IMR-90 (cell line): ENCODE measurements at regions not wholly inside any gene's neighbourhood (a gene's known extent, or its start where the extent isn't known, plus 50 kb on each side); places are given as distances from the start of the nearest gene placed in this dataset.

Experiments used
- ATAC-seq: fragments of 200-7000 bp; cut with Tn5 transposase; 2 replicates; pipeline ENCODE4 v1.9.1; 2020; ENCODE audit warnings: low read depth, mild to moderate bottlenecking, moderate library complexity
- BruUV-seq: library from RNA; stranded (reverse); fragments of 400-500 nt; replicated peaks from 2 replicates; lab custom pipeline; 2021; lab: Mats Ljungman, UMichigan
- CTCF ChIA-PET: fragments of 300-600 bp; formaldehyde crosslinking; extraction: SDS; loops from one replicate; lab custom pipeline; 2021; ENCODE audit warnings: antibody characterized with exemption; lab: Yijun Ruan, JAX
- POLR2A ChIA-PET: fragments of 300-600 bp; sonication (Branson Sonifier 250); formaldehyde crosslinking; loops from one replicate; lab custom pipeline; 2022; ENCODE audit warnings: antibody characterized with exemption; ENCODE audit not compliant: unreplicated experiment; lab: Charles Lee
- DNase-seq: peaks from one replicate; pipeline ENCODE4 v3.0.0; 2013
- H2AFZ ChIP-seq: replicated peaks from 2 replicates; pipeline ENCODE3; 2013; ENCODE audit warnings: low read length, mild to moderate bottlenecking; ENCODE audit not compliant: poor library complexity
- H2AK5ac ChIP-seq: 2 replicates; pipeline ENCODE4 v1.6.1; 2013; ENCODE audit warnings: low read depth, low read length, inconsistent platforms
- H2AK9ac ChIP-seq: replicated peaks from 2 replicates; pipeline ENCODE3; 2013; ENCODE audit warnings: mild to moderate bottlenecking, low read depth, low read length, moderate library complexity; ENCODE audit not compliant: poor library complexity
- H2BK120ac ChIP-seq: 2 replicates; pipeline ENCODE4 v1.6.1; 2013; ENCODE audit warnings: low read depth, low read length, inconsistent platforms
- H2BK15ac ChIP-seq: 3 replicates; pipeline ENCODE4 v1.6.1; 2013; ENCODE audit warnings: low read depth, low read length, inconsistent platforms
- H2BK20ac ChIP-seq: 2 replicates; pipeline ENCODE4 v1.6.1; 2013; ENCODE audit warnings: low read depth, mild to moderate bottlenecking, inconsistent platforms, low read length, moderate library complexity
- H2BK5ac ChIP-seq: 2 replicates; pipeline ENCODE4 v1.6.1; 2013; ENCODE audit warnings: mild to moderate bottlenecking, low read depth, low read length, inconsistent platforms; ENCODE audit not compliant: poor library complexity, severe bottlenecking
- H3K14ac ChIP-seq: replicated peaks from 2 replicates; pipeline ENCODE4 v1.6.1; 2013; ENCODE audit warnings: low read depth, low read length, inconsistent platforms
- H3K18ac ChIP-seq: 2 replicates; pipeline ENCODE4 v1.6.1; 2013; ENCODE audit warnings: low read depth, low read length, control low read depth
- H3K23ac ChIP-seq: 2 replicates; pipeline ENCODE4 v1.6.1; 2013; ENCODE audit warnings: low read depth, low read length, inconsistent platforms
- H3K27ac ChIP-seq: 2 replicates; pipeline ENCODE4 v1.5.1; 2013; ENCODE audit warnings: mild to moderate bottlenecking, control low read depth, low read length; ENCODE audit not compliant: insufficient read depth
- H3K27me3 ChIP-seq: 2 replicates; pipeline ENCODE4 v1.6.1; 2013; ENCODE audit warnings: low read length; ENCODE audit not compliant: control insufficient read depth, insufficient read depth
- H3K36me3 ChIP-seq: 2 replicates; pipeline ENCODE4 v1.6.1; 2013; ENCODE audit warnings: low read length, mixed read lengths; ENCODE audit not compliant: control insufficient read depth, insufficient read depth
- H3K4ac ChIP-seq: 2 replicates; pipeline ENCODE4 v1.6.1; 2013; ENCODE audit warnings: low read depth, low read length, inconsistent platforms
- H3K4me1 ChIP-seq: 2 replicates; pipeline ENCODE4 v1.6.1; 2013; ENCODE audit warnings: low read length, mixed read lengths; ENCODE audit not compliant: control insufficient read depth, insufficient read depth
- H3K4me2 ChIP-seq: 2 replicates; pipeline ENCODE4 v1.6.1; 2013; ENCODE audit warnings: low read depth, mild to moderate bottlenecking, control low read depth, low read length, moderate library complexity
- H3K4me3 ChIP-seq: 2 replicates; pipeline ENCODE4 v1.5.1; 2013; ENCODE audit warnings: low read depth, mild to moderate bottlenecking, control low read depth, low read length, moderate library complexity; ENCODE audit not compliant: insufficient read depth
- H3K56ac ChIP-seq: 2 replicates; pipeline ENCODE4 v1.6.1; 2013; ENCODE audit warnings: low read length, inconsistent platforms; ENCODE audit not compliant: insufficient read depth; ENCODE audit errors: extremely low read depth
- H3K79me1 ChIP-seq, 2 experiments: 2 replicates each; pipeline ENCODE4 v1.6.1; 2013; ENCODE audit warnings: low read length in 2 of 2, inconsistent platforms in 1 of 2, low read depth in 1 of 2
- H3K9ac ChIP-seq: 2 replicates; pipeline ENCODE4 v1.6.1; 2013; ENCODE audit warnings: low read depth, low read length, control low read depth
- H3K9me1 ChIP-seq: 2 replicates; pipeline ENCODE4 v1.6.1; 2013; ENCODE audit warnings: low read length, inconsistent platforms; ENCODE audit not compliant: insufficient read depth
- H3K9me3 ChIP-seq: 2 replicates; pipeline ENCODE4 v1.6.1; 2013; ENCODE audit warnings: low read length; ENCODE audit not compliant: control insufficient read depth, insufficient read depth
- H4K20me1 ChIP-seq: 2 replicates; pipeline ENCODE4 v1.6.1; 2013; ENCODE audit warnings: low read length, inconsistent platforms; ENCODE audit not compliant: insufficient read depth
- H4K5ac ChIP-seq: 2 replicates; pipeline ENCODE4 v1.6.1; 2013; ENCODE audit warnings: mild to moderate bottlenecking, low read depth, low read length, control low read depth
- H4K8ac ChIP-seq, 2 experiments: 2 replicates each; pipeline ENCODE4 v1.6.1; 2013; ENCODE audit warnings: low read depth in 2 of 2, low read length in 2 of 2, control low read depth in 1 of 2, inconsistent platforms in 1 of 2
- H4K91ac ChIP-seq: 2 replicates; pipeline ENCODE4 v1.6.1; 2013; ENCODE audit warnings: low read depth, low read length, inconsistent platforms; ENCODE audit not compliant: insufficient read depth
- CEBPB ChIP-seq: IDR thresholded peaks from 2 replicates; pipeline ENCODE4 v1.6.1; 2012; ENCODE audit warnings: low read depth, low read length, improper control_type of control experiment
- CHD1 ChIP-seq: IDR thresholded peaks from 2 replicates; pipeline ENCODE4 v1.6.1; 2012; ENCODE audit warnings: low read depth, low read length, improper control_type of control experiment
- CTCF ChIP-seq: conservative IDR thresholded peaks from 2 replicates; pipeline ENCODE4 v1.5.1; 2012; ENCODE audit warnings: mild to moderate bottlenecking, low read depth, low read length, improper control_type of control experiment
- ELK1 ChIP-seq: fragments of 150-350 bp; IDR thresholded peaks from 2 replicates; pipeline ENCODE4 v1.6.1; 2016; ENCODE audit warnings: low read depth, mild to moderate bottlenecking, low read length, moderate library complexity, borderline replicate concordance
- MAFK ChIP-seq: IDR thresholded peaks from 2 replicates; pipeline ENCODE4 v1.6.1; 2012; ENCODE audit warnings: low read depth, low read length, improper control_type of control experiment
- MAZ ChIP-seq: IDR thresholded peaks from 2 replicates; pipeline ENCODE4 v1.6.1; 2012; ENCODE audit warnings: low read depth, mild to moderate bottlenecking, low read length, improper control_type of control experiment, moderate library complexity, borderline replicate concordance
- MXI1 ChIP-seq: IDR thresholded peaks from 2 replicates; pipeline ENCODE4 v1.6.1; 2012; ENCODE audit warnings: low read depth, mild to moderate bottlenecking, low read length, moderate library complexity, borderline replicate concordance
- NFE2L2 ChIP-seq: fragments of 150-350 bp; IDR thresholded peaks from 2 replicates; pipeline ENCODE4 v1.6.1; 2016; ENCODE audit warnings: low read depth, mild to moderate bottlenecking, low read length
- POLR2A ChIP-seq: IDR thresholded peaks from 2 replicates; pipeline ENCODE4 v1.6.1; 2012; ENCODE audit warnings: mild to moderate bottlenecking, low read depth, low read length
- RAD21 ChIP-seq: IDR thresholded peaks from 2 replicates; pipeline ENCODE4 v1.6.1; 2012; ENCODE audit warnings: low read length, improper control_type of control experiment
- RCOR1 ChIP-seq: IDR thresholded peaks from 2 replicates; pipeline ENCODE4 v1.6.1; 2012; ENCODE audit warnings: mild to moderate bottlenecking, low read length, improper control_type of control experiment; ENCODE audit not compliant: insufficient replicate concordance
- RFX5 ChIP-seq: IDR thresholded peaks from 2 replicates; pipeline ENCODE4 v1.8.0; 2012; ENCODE audit warnings: low read depth, mild to moderate bottlenecking, low read length, moderate library complexity
- SMC3 ChIP-seq: fragments of 150-350 bp; IDR thresholded peaks from 2 replicates; pipeline ENCODE4 v1.6.1; 2016; ENCODE audit warnings: low read depth, mild to moderate bottlenecking, antibody characterized with exemption, low read length, moderate library complexity
- USF2 ChIP-seq: fragments of 150-350 bp; IDR thresholded peaks from 2 replicates; pipeline ENCODE4 v1.6.1; 2017; ENCODE audit warnings: mild to moderate bottlenecking, antibody characterized with exemption, low read length, low read depth
- whole genome bisulfite sequencing, 2 experiments: methylation state at CpG; one replicate each; pipeline versions ENCODE4 v1.1.5 to v1.1.7; 2013; ENCODE audit warnings: missing lambda C conversion rate in 2 of 2; ENCODE audit not compliant: insufficient read length in 1 of 2; ENCODE audit errors: extremely low coverage in 2 of 2; 5-methylcytosine and 5-hydroxymethylcytosine counted together
- dilution Hi-C: fragments of 300-500 bp; cut with HindIII; formaldehyde crosslinking; loops from one replicate; pipeline ENCODE4 v1.14.3; 2018; ENCODE audit warnings: low sequenced_read_pairs; ENCODE audit not compliant: unreplicated experiment
- in situ Hi-C: fragments of 300-500 bp; cut with MboI; formaldehyde crosslinking; loops from 3 replicates; pipeline ENCODE4 v1.14.3; 2019; ENCODE audit warnings: low sequenced_read_pairs, inconsistent platforms, mixed read lengths
- intact Hi-C: fragments of 100-400 bp; cut with micrococcal nuclease; formaldehyde crosslinking; loops from 2 replicates; pipeline ENCODE4 v1.10.0; 2022

GRCh38 chr3:59258550-59259260, 208.9 kb upstream of the CFAP20DC start:
- H2BK120ac ChIP-seq = no peak overlapping the region
- no peak overlapping the region for H3K56ac ChIP-seq
- CTCF ChIA-PET = no interaction called here
- no peak overlapping the region for H3K4ac ChIP-seq
- POLR2A ChIA-PET = no interaction called here
- H4K5ac ChIP-seq = no peak overlapping the region
- H3K14ac ChIP-seq = no peak overlapping the region
- no peak for TF ChIP-seq USF2
- TF ChIP-seq MAFK = no peak
- TF ChIP-seq SMC3 = no peak
- TF ChIP-seq CTCF = no peak
- TF ChIP-seq NFE2L2 = no peak
- no peak for TF ChIP-seq ELK1
- no peak for TF ChIP-seq POLR2A
- no peak for TF ChIP-seq CEBPB
- no peak for TF ChIP-seq RFX5
- TF ChIP-seq CHD1 = no peak
- TF ChIP-seq RAD21 = no peak
- no peak for TF ChIP-seq MXI1
- TF ChIP-seq MAZ = no peak
- no peak for TF ChIP-seq RCOR1
- H3K9ac ChIP-seq = no peak overlapping the region
- no peak overlapping the region for H2AK9ac ChIP-seq
- intact Hi-C loops (no loop called here), in situ Hi-C loops (no loop called here), dilution Hi-C loops (no loop called here)
- no peak overlapping the region for H2AK5ac ChIP-seq
- H2BK15ac ChIP-seq = no peak overlapping the region
- H3K27ac ChIP-seq = no peak overlapping the region
- H3K4me2 ChIP-seq = no peak overlapping the region
- peaks cover 2% of the 10 kb centered on the region for H3K4me1 ChIP-seq
- no peaks in the 10 kb centered on the region for H3K9me3 ChIP-seq
- no peak overlapping the region for H3K18ac ChIP-seq
- WGBS, 2 experiments = 100% methylated on average over 2 of the region's 8 CpGs; no CpG with 5 or more reads in 1 of the 2 experiments
- no TSS peak for BruUV-seq
- H2AFZ ChIP-seq = no peak overlapping the region
- H2BK20ac ChIP-seq = no peak overlapping the region
- no peak for DNase-seq
- H4K20me1 ChIP-seq = no peaks in the 10 kb centered on the region
- H3K79me1 ChIP-seq = no peaks in the 10 kb centered on the region
- no peak overlapping the region for H3K23ac ChIP-seq
- no peak overlapping the region for H3K4me3 ChIP-seq
- H3K27me3 ChIP-seq = peaks cover 2% of the 10 kb centered on the region; the same call in 1 of the 2 replicates
- 0 out of 2 replicates have a peak, but pooled peaks cover 3% of the 10 kb centered on the region for H3K9me1 ChIP-seq
- no peak for ATAC-seq
- H3K36me3 ChIP-seq = no peaks in the 10 kb centered on the region
- H2BK5ac ChIP-seq = no peak overlapping the region
- no peak overlapping the region for H4K8ac ChIP-seq
- no peak overlapping the region for H4K91ac ChIP-seq
